Endothelial cell (in vitro differentiated cells): ENCODE measurements at regions not wholly inside any gene's neighbourhood (a gene's known extent, or its start where the extent isn't known, plus 50 kb on each side); places are given as distances from the start of the nearest gene placed in this dataset.

ENCODE experiments used
- DNase-seq: peaks from one replicate; pipeline ENCODE4 v3.0.0; 2021; ENCODE audit warnings: low spot score
- H3K27ac Mint-ChIP-seq: one replicate; pipeline ENCODE4 v1.8.0; 2021; ENCODE audit warnings: mixed read lengths, inconsistent platforms; ENCODE audit not compliant: unreplicated experiment
- H3K27me3 Mint-ChIP-seq: one replicate; pipeline ENCODE4 v1.8.0; 2021; ENCODE audit warnings: mild to moderate bottlenecking, moderate library complexity, mixed read lengths, inconsistent platforms; ENCODE audit not compliant: unreplicated experiment
- H3K36me3 Mint-ChIP-seq: one replicate; pipeline ENCODE4 v1.8.0; 2021; ENCODE audit warnings: mild to moderate bottlenecking, low read depth, mixed read lengths, inconsistent platforms; ENCODE audit not compliant: unreplicated experiment
- H3K4me1 Mint-ChIP-seq: one replicate; pipeline ENCODE4 v1.8.0; 2021; ENCODE audit warnings: mild to moderate bottlenecking, mixed read lengths, inconsistent platforms; ENCODE audit not compliant: unreplicated experiment
- H3K4me3 Mint-ChIP-seq: one replicate; pipeline ENCODE4 v1.8.0; 2021; ENCODE audit warnings: mild to moderate bottlenecking, mixed read lengths, inconsistent platforms; ENCODE audit not compliant: unreplicated experiment
- H3K9me3 Mint-ChIP-seq: one replicate; pipeline ENCODE4 v1.8.0; 2021; ENCODE audit warnings: mixed read lengths, inconsistent platforms; ENCODE audit not compliant: unreplicated experiment
- TF ChIP-seq, protein P1 (sequence below): fragments of 200-600 bp; sonication (generic); IDR thresholded peaks from one replicate; pipeline ENCODE4 v1.5.0; 2021; ENCODE audit warnings: antibody characterized with exemption; ENCODE audit not compliant: unreplicated experiment

DNA sequence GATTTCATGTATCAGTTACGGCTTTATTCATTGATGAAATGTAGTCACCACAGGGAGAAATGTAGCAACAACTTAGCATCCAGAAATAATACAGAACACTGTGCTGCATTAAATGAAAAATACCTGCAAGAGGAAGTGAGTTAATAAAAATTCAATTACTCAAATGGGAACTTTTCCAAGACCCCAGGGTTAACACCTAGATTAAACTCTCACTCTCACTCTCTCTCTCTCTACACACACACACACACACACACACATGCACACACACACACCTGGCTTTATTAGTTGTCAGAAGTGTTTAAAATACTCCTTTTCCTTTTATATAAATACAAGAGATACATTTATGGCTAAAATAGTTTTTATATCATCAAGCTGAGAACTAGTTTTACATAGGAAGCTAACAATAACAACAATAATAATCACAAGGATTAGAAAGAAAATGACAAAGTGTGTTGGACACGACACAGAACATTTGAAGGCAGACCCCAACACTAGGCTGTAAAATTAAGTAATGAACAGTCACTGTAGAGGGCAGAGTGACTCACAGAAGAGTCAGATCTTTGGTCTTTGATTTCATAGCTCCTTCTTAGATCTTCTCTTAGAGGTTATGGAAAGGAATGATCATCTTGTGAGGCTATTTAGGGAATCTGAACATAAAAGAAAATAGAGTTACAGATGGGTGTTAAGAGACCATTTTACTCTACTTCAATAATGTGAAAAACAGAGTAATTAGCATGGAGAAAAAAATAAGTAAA lies 1266.0 kb upstream of the ADGRL2 start:
- TF ChIP-seq, protein P1, sequence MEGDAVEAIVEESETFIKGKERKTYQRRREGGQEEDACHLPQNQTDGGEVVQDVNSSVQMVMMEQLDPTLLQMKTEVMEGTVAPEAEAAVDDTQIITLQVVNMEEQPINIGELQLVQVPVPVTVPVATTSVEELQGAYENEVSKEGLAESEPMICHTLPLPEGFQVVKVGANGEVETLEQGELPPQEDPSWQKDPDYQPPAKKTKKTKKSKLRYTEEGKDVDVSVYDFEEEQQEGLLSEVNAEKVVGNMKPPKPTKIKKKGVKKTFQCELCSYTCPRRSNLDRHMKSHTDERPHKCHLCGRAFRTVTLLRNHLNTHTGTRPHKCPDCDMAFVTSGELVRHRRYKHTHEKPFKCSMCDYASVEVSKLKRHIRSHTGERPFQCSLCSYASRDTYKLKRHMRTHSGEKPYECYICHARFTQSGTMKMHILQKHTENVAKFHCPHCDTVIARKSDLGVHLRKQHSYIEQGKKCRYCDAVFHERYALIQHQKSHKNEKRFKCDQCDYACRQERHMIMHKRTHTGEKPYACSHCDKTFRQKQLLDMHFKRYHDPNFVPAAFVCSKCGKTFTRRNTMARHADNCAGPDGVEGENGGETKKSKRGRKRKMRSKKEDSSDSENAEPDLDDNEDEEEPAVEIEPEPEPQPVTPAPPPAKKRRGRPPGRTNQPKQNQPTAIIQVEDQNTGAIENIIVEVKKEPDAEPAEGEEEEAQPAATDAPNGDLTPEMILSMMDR: no peak
- Mint-ChIP-seq H3K9me3 (no peaks in the 10 kb centered on the region), H3K36me3 (no peaks in the 10 kb centered on the region), H3K27ac (no peak overlapping the region), H3K4me1 (peaks cover 13% of the 10 kb centered on the region), H3K27me3 (no peaks in the 10 kb centered on the region), H3K4me3 (no peak overlapping the region)
- DNase-seq: no peak

DNA sequence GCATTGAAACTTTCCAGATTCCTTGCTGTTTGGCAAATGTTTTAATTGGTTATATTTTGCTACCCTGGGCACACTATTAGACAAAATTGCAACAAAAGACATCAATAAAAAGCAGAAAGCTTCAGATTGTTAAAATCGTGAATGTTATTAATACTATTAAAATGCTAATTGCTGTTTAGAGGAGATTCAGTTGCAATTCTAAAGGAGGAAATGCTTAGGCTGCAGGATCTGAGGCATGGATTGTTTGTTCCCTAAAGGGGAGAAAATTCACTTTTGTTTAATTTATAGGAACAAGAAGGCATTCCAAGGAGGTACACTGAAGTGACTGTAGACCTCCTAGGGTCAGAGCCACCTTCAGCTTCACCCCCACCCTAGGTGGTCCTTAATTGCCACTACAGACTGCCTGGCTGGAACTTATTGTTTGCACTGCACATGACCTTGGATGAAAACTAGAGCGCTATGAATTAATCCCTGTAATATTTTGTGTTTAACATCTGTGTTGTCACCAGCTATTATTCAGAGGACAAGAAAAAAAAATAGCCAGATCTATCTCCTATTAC lies 1266.9 kb upstream of the ADGRL2 start:
- DNase-seq: no peak
- Mint-ChIP-seq H3K36me3 (no peaks in the 10 kb centered on the region), H3K4me1 (peaks cover 13% of the 10 kb centered on the region), H3K4me3 (no peak overlapping the region), H3K27ac (no peak overlapping the region), H3K9me3 (no peaks in the 10 kb centered on the region), H3K27me3 (no peaks in the 10 kb centered on the region)
- TF ChIP-seq, protein P1: no peak

DNA sequence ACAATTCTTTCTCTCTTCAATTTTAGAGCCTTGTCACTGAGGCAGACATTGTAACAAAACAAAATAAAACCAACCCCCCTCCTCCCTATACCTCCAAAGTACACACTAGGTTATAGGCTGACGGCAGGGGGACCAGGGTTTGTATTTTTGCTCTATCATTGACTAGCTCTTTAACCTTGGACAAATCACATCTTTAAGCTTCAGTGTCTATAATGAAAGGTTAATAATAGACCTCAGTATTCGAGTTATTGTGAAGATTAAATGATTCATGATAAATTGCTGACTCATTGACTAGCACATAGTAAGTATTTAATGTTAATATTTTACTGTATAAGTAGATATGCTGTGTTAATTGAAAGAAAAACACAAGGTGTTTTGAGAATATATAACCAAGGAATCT lies 1267.6 kb upstream of the ADGRL2 start:
- H3K9me3 Mint-ChIP-seq: no peaks in the 10 kb centered on the region
- H3K27me3 Mint-ChIP-seq: no peaks in the 10 kb centered on the region
- H3K27ac Mint-ChIP-seq: no peak overlapping the region
- H3K4me3 Mint-ChIP-seq: no peak overlapping the region
- peaks cover 13% of the 10 kb centered on the region for H3K4me1 Mint-ChIP-seq
- no peaks in the 10 kb centered on the region for H3K36me3 Mint-ChIP-seq
- DNase-seq: no peak
- TF ChIP-seq, protein P1: no peak

DNA sequence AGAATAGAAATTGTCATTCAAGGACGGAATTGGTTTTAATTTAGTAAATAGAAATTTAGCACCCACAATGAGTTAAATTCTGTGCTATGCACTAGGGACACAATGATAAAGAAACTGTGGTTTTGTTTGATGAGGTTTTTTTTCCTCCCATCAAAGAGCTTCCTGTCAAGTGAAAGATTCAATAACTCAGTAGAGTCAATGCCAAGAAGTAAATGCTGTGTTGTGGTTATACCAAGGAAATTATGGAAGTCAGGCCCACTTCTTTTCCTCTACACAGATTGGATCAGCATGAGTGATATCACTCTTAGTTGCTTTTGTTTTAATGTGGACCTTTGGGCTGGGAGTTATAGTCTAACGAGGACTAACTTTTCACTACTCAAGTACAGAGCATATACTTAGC lies 1269.6 kb upstream of the ADGRL2 start:
- no peaks in the 10 kb centered on the region for H3K9me3 Mint-ChIP-seq
- DNase-seq: no peak
- H3K27me3 Mint-ChIP-seq: no peaks in the 10 kb centered on the region
- no peaks in the 10 kb centered on the region for H3K36me3 Mint-ChIP-seq
- no peak overlapping the region for H3K27ac Mint-ChIP-seq
- H3K4me3 Mint-ChIP-seq: no peak overlapping the region
- TF ChIP-seq, protein P1: no peak
- peaks cover 13% of the 10 kb centered on the region for H3K4me1 Mint-ChIP-seq

DNA sequence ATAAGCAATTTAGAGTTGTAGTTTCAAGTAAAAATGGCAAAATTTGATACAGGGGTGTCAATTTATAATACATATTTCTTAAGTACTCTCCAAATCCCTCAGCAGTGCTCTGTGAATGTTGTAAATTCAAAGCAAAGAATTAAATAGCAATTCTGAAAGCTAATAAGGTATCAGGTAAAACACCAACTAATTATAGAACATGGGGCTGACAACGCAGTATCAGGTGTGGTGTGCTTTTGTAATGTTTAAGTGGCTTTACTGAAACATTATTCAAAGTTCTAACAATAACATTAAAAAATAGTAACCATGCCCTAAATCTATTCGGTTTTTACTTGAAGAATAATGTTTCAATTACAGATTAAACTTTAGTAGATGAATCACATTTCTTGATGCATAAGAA lies 1271.2 kb upstream of the ADGRL2 start:
- no peak for DNase-seq
- Mint-ChIP-seq H3K27ac (no peak overlapping the region), H3K27me3 (no peaks in the 10 kb centered on the region), H3K9me3 (no peaks in the 10 kb centered on the region), H3K4me1 (peaks cover 8% of the 10 kb centered on the region), H3K36me3 (no peaks in the 10 kb centered on the region), H3K4me3 (no peak overlapping the region)
- TF ChIP-seq, protein P1: no peak
